Right lobe of liver (tissue), 4 donors: ENCODE measurements at regions not wholly inside any gene's neighbourhood (a gene's known extent, or its start where the extent isn't known, plus 50 kb on each side); places are given as distances from the start of the nearest gene placed in this dataset.

Experiments
- CTCF ChIP-seq, 4 donors: fragments of 200-600 bp in 3 of 4; fragments of 450-650 bp in 1 of 4; IDR thresholded peaks; one replicate each; pipeline versions ENCODE4 v1.5.1 to v1.8.0; 2016 to 2022; ENCODE audit warnings: antibody characterized with exemption in 4 of 4, mild to moderate bottlenecking in 2 of 4
- POLR2A ChIP-seq: fragments of 450-650 bp; IDR thresholded peaks from one replicate; pipeline ENCODE4 v1.6.1; 2017; ENCODE audit warnings: antibody characterized with exemption, mild to moderate bottlenecking
- donor health status: DM: no; HTN: no; CAD: no.
- donor health status: DM: no; HTN: no; CAD: no.
- donor health status: DM: no; HTN: yes; CAD: no.

- no peak for TF ChIP-seq CTCF (IDR thresholded peaks at IDR 0.05)
- TF ChIP-seq POLR2A, result no peak
These were observed 153.7 kb downstream of the ATOH1 start for GRCh38 chr4:93982255-93982654.
